HepG2 (cell line): ENCODE measurements at regions not wholly inside any gene's neighbourhood (a gene's known extent, or its start where the extent isn't known, plus 50 kb on each side); places are given as distances from the start of the nearest gene placed in this dataset.
A peak's percentile ranks its signal among the peaks of the same experiment; 100 is the strongest.

Experiments
- NCOA1 ChIP-seq: sonication (generic); formaldehyde crosslinking; IDR thresholded peaks from 2 replicates; pipeline ENCODE4 v1.9.0; 2021; ENCODE audit warnings: missing genetic modification reagents
- NR2F1 ChIP-seq, 2 experiments: fragments of 450-650 bp in 1 of 2; formaldehyde crosslinking in 1 of 2; IDR thresholded peaks; 2 replicates each; pipeline versions ENCODE4 v1.5.0 to v1.6.1; 2016 to 2020; ENCODE audit warnings: mild to moderate bottlenecking in 1 of 2, missing compliant biosample characterization in 1 of 2, missing genetic modification reagents in 1 of 2, moderate library complexity in 1 of 2
- RBAK ChIP-seq: sonication (generic); formaldehyde crosslinking; IDR thresholded peaks from 2 replicates; pipeline ENCODE4 v1.5.1; 2020; ENCODE audit warnings: mild to moderate bottlenecking, missing genetic modification reagents
- SP1 ChIP-seq, 2 experiments: fragments of 450-650 bp in 1 of 2; sonication (generic) in 1 of 2; formaldehyde crosslinking in 1 of 2; IDR thresholded peaks; 2 replicates each; pipeline versions ENCODE4 v1.4.0 to v1.6.1; 2016 to 2020; ENCODE audit warnings: missing genetic modification reagents in 1 of 2
- ZBTB21 ChIP-seq: sonication (generic); formaldehyde crosslinking; IDR thresholded peaks from 2 replicates; pipeline ENCODE4 v1.4.0; 2020; ENCODE audit warnings: missing genetic modification reagents
- TF ChIP-seq, protein P1 (sequence below): sonication (generic); formaldehyde crosslinking; IDR thresholded peaks from 2 replicates; pipeline ENCODE4 v1.5.0; 2020; ENCODE audit warnings: missing genetic modification reagents, mild to moderate bottlenecking, borderline replicate concordance
- TF ChIP-seq, protein P2 (sequence below): sonication (generic); formaldehyde crosslinking; IDR thresholded peaks from 2 replicates; pipeline ENCODE4 v1.4.0; 2020; ENCODE audit warnings: missing genetic modification reagents
- TF ChIP-seq, protein P3 (sequence below), 2 experiments: sonication (generic) in 1 of 2; formaldehyde crosslinking in 1 of 2; IDR thresholded peaks; 2 replicates each; pipeline versions ENCODE4 v1.6.1 to v1.9.0; 2014 to 2022; ENCODE audit warnings: antibody characterized with exemption in 1 of 2, borderline replicate concordance in 1 of 2, inconsistent platforms in 1 of 2, low read depth in 1 of 2, missing genetic modification reagents in 1 of 2
- TF ChIP-seq, protein P4 (sequence below): sonication (generic); formaldehyde crosslinking; IDR thresholded peaks from 2 replicates; pipeline ENCODE4 v1.5.0; 2020; ENCODE audit warnings: mild to moderate bottlenecking, missing genetic modification reagents
- TF ChIP-seq, protein P5 (sequence below): sonication (generic); formaldehyde crosslinking; IDR thresholded peaks from 2 replicates; pipeline ENCODE4 v1.8.0; 2022; ENCODE audit warnings: mild to moderate bottlenecking, missing genetic modification reagents, borderline replicate concordance
- TF ChIP-seq, protein P6 (sequence below): sonication (generic); formaldehyde crosslinking; IDR thresholded peaks from 2 replicates; pipeline ENCODE4 v1.5.0; 2020; ENCODE audit warnings: mild to moderate bottlenecking, missing genetic modification reagents, moderate library complexity

DNA sequence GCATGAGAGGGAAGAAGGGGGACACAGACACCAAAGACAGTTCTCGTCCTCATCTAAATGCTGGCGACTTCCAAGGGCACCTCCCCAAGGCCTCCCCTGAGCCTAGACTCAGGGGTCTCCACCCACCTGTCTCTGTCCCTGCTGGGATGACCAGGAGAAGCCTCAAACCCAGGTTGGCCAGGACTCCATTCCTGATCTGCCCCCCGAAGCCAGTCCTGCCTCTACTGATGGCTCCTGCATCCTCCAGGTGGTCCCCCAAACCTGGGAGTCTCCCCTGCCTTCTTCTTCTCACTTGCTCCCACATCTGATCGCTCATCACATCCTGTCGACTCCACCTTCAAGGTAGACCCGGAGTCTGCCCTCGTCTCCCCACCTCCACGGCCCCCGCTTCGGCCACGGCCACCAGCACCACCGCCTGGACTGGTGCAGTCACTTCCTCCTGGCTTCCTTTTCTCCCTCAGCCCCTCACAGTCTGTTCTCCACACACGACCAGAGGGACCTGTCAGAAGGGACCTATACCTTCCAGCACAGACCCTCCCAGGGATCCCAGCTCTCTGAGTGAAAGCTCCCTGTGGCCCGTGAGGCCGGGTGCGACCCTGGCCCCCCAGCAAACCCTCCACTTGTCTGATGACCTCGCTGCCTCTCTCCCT is 92.1 kb downstream of the CEBPB start (continued):
- TF ChIP-seq, protein P1, sequence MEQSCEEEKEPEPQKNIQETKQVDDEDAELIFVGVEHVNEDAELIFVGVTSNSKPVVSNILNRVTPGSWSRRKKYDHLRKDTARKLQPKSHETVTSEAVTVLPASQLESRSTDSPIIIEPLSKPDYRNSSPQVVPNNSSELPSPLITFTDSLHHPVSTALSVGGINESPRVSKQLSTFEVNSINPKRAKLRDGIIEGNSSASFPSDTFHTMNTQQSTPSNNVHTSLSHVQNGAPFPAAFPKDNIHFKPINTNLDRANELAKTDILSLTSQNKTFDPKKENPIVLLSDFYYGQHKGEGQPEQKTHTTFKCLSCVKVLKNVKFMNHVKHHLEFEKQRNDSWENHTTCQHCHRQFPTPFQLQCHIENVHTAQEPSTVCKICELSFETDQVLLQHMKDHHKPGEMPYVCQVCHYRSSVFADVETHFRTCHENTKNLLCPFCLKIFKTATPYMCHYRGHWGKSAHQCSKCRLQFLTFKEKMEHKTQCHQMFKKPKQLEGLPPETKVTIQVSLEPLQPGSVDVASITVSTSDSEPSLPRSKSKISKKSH (CRISPR knock-in tag) = no peak
- TF ChIP-seq NR2F1 (CRISPR knock-in tag; IDR thresholded peaks at IDR 0.05) (no peak), ZBTB21 (no peak), RBAK (no peak), SP1 (IDR thresholded peaks at IDR 0.05) (no peak), SP1 (CRISPR knock-in tag; IDR thresholded peaks at IDR 0.05) (no peak), NCOA1 (CRISPR knock-in tag) (no peak)
- TF ChIP-seq, protein P2, sequence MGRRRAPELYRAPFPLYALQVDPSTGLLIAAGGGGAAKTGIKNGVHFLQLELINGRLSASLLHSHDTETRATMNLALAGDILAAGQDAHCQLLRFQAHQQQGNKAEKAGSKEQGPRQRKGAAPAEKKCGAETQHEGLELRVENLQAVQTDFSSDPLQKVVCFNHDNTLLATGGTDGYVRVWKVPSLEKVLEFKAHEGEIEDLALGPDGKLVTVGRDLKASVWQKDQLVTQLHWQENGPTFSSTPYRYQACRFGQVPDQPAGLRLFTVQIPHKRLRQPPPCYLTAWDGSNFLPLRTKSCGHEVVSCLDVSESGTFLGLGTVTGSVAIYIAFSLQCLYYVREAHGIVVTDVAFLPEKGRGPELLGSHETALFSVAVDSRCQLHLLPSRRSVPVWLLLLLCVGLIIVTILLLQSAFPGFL (CRISPR knock-in tag) = no peak
- TF ChIP-seq, protein P3, sequence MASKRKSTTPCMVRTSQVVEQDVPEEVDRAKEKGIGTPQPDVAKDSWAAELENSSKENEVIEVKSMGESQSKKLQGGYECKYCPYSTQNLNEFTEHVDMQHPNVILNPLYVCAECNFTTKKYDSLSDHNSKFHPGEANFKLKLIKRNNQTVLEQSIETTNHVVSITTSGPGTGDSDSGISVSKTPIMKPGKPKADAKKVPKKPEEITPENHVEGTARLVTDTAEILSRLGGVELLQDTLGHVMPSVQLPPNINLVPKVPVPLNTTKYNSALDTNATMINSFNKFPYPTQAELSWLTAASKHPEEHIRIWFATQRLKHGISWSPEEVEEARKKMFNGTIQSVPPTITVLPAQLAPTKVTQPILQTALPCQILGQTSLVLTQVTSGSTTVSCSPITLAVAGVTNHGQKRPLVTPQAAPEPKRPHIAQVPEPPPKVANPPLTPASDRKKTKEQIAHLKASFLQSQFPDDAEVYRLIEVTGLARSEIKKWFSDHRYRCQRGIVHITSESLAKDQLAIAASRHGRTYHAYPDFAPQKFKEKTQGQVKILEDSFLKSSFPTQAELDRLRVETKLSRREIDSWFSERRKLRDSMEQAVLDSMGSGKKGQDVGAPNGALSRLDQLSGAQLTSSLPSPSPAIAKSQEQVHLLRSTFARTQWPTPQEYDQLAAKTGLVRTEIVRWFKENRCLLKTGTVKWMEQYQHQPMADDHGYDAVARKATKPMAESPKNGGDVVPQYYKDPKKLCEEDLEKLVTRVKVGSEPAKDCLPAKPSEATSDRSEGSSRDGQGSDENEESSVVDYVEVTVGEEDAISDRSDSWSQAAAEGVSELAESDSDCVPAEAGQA (IDR thresholded peaks at IDR 0.05; ENCODE audit: low read depth) = no peak
- TF ChIP-seq, protein P3 (CRISPR knock-in tag; IDR thresholded peaks at IDR 0.05; ENCODE audit: borderline replicate concordance) = no peak
- TF ChIP-seq, protein P4, sequence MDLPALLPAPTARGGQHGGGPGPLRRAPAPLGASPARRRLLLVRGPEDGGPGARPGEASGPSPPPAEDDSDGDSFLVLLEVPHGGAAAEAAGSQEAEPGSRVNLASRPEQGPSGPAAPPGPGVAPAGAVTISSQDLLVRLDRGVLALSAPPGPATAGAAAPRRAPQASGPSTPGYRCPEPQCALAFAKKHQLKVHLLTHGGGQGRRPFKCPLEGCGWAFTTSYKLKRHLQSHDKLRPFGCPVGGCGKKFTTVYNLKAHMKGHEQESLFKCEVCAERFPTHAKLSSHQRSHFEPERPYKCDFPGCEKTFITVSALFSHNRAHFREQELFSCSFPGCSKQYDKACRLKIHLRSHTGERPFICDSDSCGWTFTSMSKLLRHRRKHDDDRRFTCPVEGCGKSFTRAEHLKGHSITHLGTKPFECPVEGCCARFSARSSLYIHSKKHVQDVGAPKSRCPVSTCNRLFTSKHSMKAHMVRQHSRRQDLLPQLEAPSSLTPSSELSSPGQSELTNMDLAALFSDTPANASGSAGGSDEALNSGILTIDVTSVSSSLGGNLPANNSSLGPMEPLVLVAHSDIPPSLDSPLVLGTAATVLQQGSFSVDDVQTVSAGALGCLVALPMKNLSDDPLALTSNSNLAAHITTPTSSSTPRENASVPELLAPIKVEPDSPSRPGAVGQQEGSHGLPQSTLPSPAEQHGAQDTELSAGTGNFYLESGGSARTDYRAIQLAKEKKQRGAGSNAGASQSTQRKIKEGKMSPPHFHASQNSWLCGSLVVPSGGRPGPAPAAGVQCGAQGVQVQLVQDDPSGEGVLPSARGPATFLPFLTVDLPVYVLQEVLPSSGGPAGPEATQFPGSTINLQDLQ = 0 out of 2 replicates have a peak, but pooled peaks have one; percentile 66
- TF ChIP-seq, protein P5, sequence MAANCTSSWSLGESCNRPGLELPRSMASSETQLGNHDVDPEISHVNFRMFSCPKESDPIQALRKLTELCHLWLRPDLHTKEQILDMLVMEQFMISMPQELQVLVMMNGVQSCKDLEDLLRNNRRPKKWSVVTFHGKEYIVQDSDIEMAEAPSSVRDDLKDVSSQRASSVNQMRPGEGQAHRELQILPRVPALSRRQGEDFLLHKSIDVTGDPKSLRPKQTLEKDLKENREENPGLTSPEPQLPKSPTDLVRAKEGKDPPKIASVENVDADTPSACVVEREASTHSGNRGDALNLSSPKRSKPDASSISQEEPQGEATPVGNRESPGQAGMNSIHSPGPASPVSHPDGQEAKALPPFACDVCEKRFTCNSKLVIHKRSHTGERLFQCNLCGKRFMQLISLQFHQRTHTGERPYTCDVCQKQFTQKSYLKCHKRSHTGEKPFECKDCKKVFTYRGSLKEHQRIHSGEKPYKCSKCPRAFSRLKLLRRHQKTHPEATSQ (CRISPR knock-in tag) = no peak
- TF ChIP-seq, protein P6, sequence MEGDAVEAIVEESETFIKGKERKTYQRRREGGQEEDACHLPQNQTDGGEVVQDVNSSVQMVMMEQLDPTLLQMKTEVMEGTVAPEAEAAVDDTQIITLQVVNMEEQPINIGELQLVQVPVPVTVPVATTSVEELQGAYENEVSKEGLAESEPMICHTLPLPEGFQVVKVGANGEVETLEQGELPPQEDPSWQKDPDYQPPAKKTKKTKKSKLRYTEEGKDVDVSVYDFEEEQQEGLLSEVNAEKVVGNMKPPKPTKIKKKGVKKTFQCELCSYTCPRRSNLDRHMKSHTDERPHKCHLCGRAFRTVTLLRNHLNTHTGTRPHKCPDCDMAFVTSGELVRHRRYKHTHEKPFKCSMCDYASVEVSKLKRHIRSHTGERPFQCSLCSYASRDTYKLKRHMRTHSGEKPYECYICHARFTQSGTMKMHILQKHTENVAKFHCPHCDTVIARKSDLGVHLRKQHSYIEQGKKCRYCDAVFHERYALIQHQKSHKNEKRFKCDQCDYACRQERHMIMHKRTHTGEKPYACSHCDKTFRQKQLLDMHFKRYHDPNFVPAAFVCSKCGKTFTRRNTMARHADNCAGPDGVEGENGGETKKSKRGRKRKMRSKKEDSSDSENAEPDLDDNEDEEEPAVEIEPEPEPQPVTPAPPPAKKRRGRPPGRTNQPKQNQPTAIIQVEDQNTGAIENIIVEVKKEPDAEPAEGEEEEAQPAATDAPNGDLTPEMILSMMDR (CRISPR knock-in tag) = peak; percentile 76
